Keratinocyte (primary cell): ENCODE measurements at regions not wholly inside any gene's neighbourhood (a gene's known extent, or its start where the extent isn't known, plus 50 kb on each side); places are given as distances from the start of the nearest gene placed in this dataset.

Experiments
- DNase-seq: peaks from one replicate; pipeline ENCODE4 v3.0.0-alpha.2; 2011; ENCODE audit warnings: low read depth, missing footprints, low spot score
- FAIRE-seq: peaks from 2 replicates; lab custom pipeline; 2011; peaks lifted over from hg19 to GRCh38; lab: Jason Lieb, UNC
- H2AFZ ChIP-seq: 2 replicates; pipeline ENCODE4 v1.6.0; 2012; ENCODE audit warnings: low read length, control low read depth, inconsistent platforms; ENCODE audit not compliant: control insufficient read depth
- H3K27ac ChIP-seq: 2 replicates; pipeline ENCODE4 v1.5.1; 2011; ENCODE audit warnings: low read length; ENCODE audit not compliant: control insufficient read depth, insufficient read depth
- H3K27me3 ChIP-seq: 3 replicates; pipeline ENCODE4 v1.6.0; 2011; ENCODE audit warnings: low read length; ENCODE audit not compliant: control insufficient read depth, insufficient read depth; ENCODE audit errors: extremely low read depth
- H3K36me3 ChIP-seq, 2 experiments: 2 replicates in 1 of 2; 3 replicates in 1 of 2; pipeline ENCODE4 v1.5.1; 2011; ENCODE audit warnings: low read length in 2 of 2, mild to moderate bottlenecking in 1 of 2; ENCODE audit not compliant: control insufficient read depth in 2 of 2, insufficient read depth in 2 of 2; ENCODE audit errors: extremely low read depth in 1 of 2
- H3K4me1 ChIP-seq: 3 replicates; pipeline ENCODE4 v1.5.1; 2011; ENCODE audit warnings: low read length; ENCODE audit not compliant: control insufficient read depth, insufficient read depth; ENCODE audit errors: extremely low read depth
- H3K4me2 ChIP-seq: 3 replicates; pipeline ENCODE4 v1.6.0; 2011; ENCODE audit warnings: low read depth, low read length; ENCODE audit not compliant: control insufficient read depth, insufficient read depth; ENCODE audit errors: extremely low read depth
- H3K4me3 ChIP-seq, 3 experiments: fragments of 200-600 bp in 1 of 3; sonication (generic) in 1 of 3; 2 replicates in 2 of 3; 3 replicates in 1 of 3; pipeline ENCODE4 v1.5.1; 2011 to 2016; ENCODE audit warnings: low read length in 3 of 3, mild to moderate bottlenecking in 3 of 3, control low read depth in 2 of 3, inconsistent platforms in 1 of 3, low read depth in 1 of 3, mixed read lengths in 1 of 3, mixed run types in 1 of 3, moderate library complexity in 1 of 3; ENCODE audit not compliant: control insufficient read depth in 2 of 3, insufficient read depth in 2 of 3; ENCODE audit errors: extremely low read depth in 1 of 3
- H3K79me2 ChIP-seq: 2 replicates; pipeline ENCODE4 v1.6.0; 2012; ENCODE audit warnings: low read length; ENCODE audit not compliant: control insufficient read depth, insufficient read depth
- H3K9ac ChIP-seq: 3 replicates; pipeline ENCODE4 v1.6.0; 2011; ENCODE audit warnings: low read length; ENCODE audit not compliant: control insufficient read depth, insufficient read depth; ENCODE audit errors: extremely low read depth
- H3K9me1 ChIP-seq: 3 replicates; pipeline ENCODE4 v1.6.0; 2011; ENCODE audit warnings: low read length; ENCODE audit not compliant: control insufficient read depth, insufficient read depth; ENCODE audit errors: extremely low read depth
- H3K9me3 ChIP-seq: 2 replicates; pipeline ENCODE4 v1.5.1; 2012; ENCODE audit warnings: low read depth, low read length; ENCODE audit not compliant: control insufficient read depth
- H4K20me1 ChIP-seq: 3 replicates; pipeline ENCODE4 v1.6.0; 2011; ENCODE audit warnings: low read length; ENCODE audit not compliant: control insufficient read depth, insufficient read depth; ENCODE audit errors: extremely low read depth
- EZH2 ChIP-seq: IDR thresholded peaks from one replicate; pipeline ENCODE4 v1.6.1; 2012; ENCODE audit warnings: inconsistent platforms, mild to moderate bottlenecking, low read length, moderate library complexity
- dilution Hi-C: fragments of 300-500 bp; cut with MboI; formaldehyde crosslinking; loops from one replicate; pipeline ENCODE4 v1.7.0; 2020; ENCODE audit warnings: low sequenced_read_pairs; ENCODE audit not compliant: extremely low pct_ligation_motif_present
- TF ChIP-seq, protein P1 (sequence below), 3 experiments: IDR thresholded peaks in 1 of 3; conservative IDR thresholded peaks in 1 of 3; optimal IDR thresholded peaks in 1 of 3; 2 replicates in 2 of 3; 3 replicates in 1 of 3; pipeline versions ENCODE3 to v1.5.1; 2011; ENCODE audit warnings: low read length in 3 of 3, mild to moderate bottlenecking in 3 of 3, moderate library complexity in 2 of 3, control low read depth in 1 of 3, inconsistent platforms in 1 of 3; ENCODE audit not compliant: insufficient read depth in 2 of 3; ENCODE audit errors: extremely low read depth in 1 of 3

DNA sequence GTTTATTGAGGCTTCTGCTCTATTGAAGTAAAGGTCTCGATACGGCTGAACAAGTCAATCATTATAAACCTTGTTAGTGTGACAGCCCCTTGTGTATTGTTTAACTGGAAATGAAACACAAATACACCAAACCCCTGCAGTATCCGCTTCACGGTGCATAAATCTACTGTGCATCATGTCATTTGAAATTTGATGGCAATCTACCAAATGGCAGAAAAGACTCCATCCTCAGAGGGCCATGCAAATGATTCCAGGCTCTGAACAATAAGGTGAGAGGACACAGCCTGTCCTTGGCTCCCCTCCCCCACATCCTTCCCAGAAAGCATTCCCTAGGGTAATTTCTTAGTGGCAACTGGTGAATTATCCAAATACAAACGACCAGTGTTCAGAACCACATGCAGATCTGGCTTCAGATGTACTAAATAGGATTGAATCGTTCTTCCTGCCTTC lies 80.6 kb downstream of the ADCYAP1 start:
- Histone ChIP-seq H3K4me3 (no peak overlapping the region), H3K4me1 (no peaks in the 10 kb centered on the region), H2AFZ (no peak overlapping the region), H3K4me2 (no peak overlapping the region), H3K27ac (no peak overlapping the region), H3K27me3 (no peaks in the 10 kb centered on the region), H3K79me2 (no peaks in the 10 kb centered on the region), H4K20me1 (no peaks in the 10 kb centered on the region), H3K36me3 (no peaks in the 10 kb centered on the region), H3K9ac (no peak overlapping the region), H3K9me3 (no peaks in the 10 kb centered on the region), H3K9me1 (no peaks in the 10 kb centered on the region)
- dilution Hi-C loops: no loop called here
- DNase-seq: no peak
- FAIRE-seq: no peak
- no peak for TF ChIP-seq EZH2
- TF ChIP-seq, protein P1, sequence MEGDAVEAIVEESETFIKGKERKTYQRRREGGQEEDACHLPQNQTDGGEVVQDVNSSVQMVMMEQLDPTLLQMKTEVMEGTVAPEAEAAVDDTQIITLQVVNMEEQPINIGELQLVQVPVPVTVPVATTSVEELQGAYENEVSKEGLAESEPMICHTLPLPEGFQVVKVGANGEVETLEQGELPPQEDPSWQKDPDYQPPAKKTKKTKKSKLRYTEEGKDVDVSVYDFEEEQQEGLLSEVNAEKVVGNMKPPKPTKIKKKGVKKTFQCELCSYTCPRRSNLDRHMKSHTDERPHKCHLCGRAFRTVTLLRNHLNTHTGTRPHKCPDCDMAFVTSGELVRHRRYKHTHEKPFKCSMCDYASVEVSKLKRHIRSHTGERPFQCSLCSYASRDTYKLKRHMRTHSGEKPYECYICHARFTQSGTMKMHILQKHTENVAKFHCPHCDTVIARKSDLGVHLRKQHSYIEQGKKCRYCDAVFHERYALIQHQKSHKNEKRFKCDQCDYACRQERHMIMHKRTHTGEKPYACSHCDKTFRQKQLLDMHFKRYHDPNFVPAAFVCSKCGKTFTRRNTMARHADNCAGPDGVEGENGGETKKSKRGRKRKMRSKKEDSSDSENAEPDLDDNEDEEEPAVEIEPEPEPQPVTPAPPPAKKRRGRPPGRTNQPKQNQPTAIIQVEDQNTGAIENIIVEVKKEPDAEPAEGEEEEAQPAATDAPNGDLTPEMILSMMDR (optimal IDR thresholded peaks at IDR 0.05 in 1 of 3, IDR thresholded peaks at IDR 0.05 in 1 of 3, conservative IDR thresholded peaks at IDR 0.05 in 1 of 3; ENCODE audit: extremely low read depth in 1 of 3, insufficient read depth in 2 of 3, low read length in 3 of 3): no peak

DNA sequence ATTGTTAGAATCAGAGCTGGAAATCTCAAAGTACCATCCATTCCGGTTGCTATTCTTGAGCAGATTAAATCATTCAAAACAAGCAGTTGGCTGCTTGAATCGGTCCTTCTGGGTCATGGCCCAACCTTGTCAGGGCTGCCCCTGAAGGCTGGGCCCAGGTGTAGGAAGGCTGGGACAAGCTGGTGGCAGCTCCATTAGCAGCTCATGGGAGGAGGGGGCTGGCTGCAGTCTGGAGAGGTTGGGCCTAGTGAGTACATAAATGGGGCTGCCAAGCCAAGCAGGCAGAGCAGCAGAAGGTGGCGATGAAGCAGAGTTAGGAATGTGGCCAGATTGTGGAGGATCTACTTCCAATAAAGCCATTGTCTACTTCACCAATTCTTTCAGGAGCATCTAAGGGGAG lies 81.4 kb downstream of the ADCYAP1 start:
- H2AFZ ChIP-seq: no peak overlapping the region

More for the DNA sequence above, 81.4 kb downstream of the ADCYAP1 start:
- Histone ChIP-seq H3K36me3 (no peaks in the 10 kb centered on the region), H3K79me2 (no peaks in the 10 kb centered on the region), H3K27ac (no peak overlapping the region), H3K9me3 (no peaks in the 10 kb centered on the region), H3K9ac (no peak overlapping the region), H3K4me2 (no peak overlapping the region), H3K9me1 (no peaks in the 10 kb centered on the region), H3K4me1 (no peaks in the 10 kb centered on the region), H3K27me3 (no peaks in the 10 kb centered on the region), H4K20me1 (no peaks in the 10 kb centered on the region), H3K4me3 (no peak overlapping the region)
- DNase-seq (no peak), FAIRE-seq (no peak)
- dilution Hi-C loops: no loop called here
- TF ChIP-seq, protein P1 (optimal IDR thresholded peaks at IDR 0.05 in 1 of 3, IDR thresholded peaks at IDR 0.05 in 1 of 3, conservative IDR thresholded peaks at IDR 0.05 in 1 of 3; ENCODE audit: extremely low read depth in 1 of 3, insufficient read depth in 2 of 3, low read length in 3 of 3): no peak
- TF ChIP-seq EZH2: no peak
